SK-N-SH (cell line): ENCODE measurements at regions not wholly inside any gene's neighbourhood (a gene's known extent, or its start where the extent isn't known, plus 50 kb on each side); places are given as distances from the start of the nearest gene placed in this dataset.

ENCODE experiments used
- EP300 ChIP-seq, 2 experiments: IDR thresholded peaks; 2 replicates each; pipeline versions ENCODE4 v1.4.0 to v1.6.1; 2012; ENCODE audit warnings: borderline replicate concordance in 1 of 2, low read depth in 1 of 2, low read length in 1 of 2
- EZH2phosphoT487 ChIP-seq: fragments of 200-600 bp; sonication (generic); IDR thresholded peaks from 2 replicates; pipeline ENCODE4 v1.6.1; 2017; ENCODE audit warnings: low read depth, mixed run types, mild to moderate bottlenecking, antibody characterized with exemption, moderate library complexity, borderline replicate concordance
- FOSL2 ChIP-seq: IDR thresholded peaks from 2 replicates; pipeline ENCODE4 v1.4.0; 2012; ENCODE audit warnings: low read depth, mild to moderate bottlenecking, moderate library complexity, borderline replicate concordance
- GATA2 ChIP-seq: sonication (generic); formaldehyde crosslinking; IDR thresholded peaks from 2 replicates; pipeline ENCODE4 v1.5.0; 2020; ENCODE audit warnings: mild to moderate bottlenecking, missing genetic modification reagents
- NRF1 ChIP-seq: IDR thresholded peaks from 2 replicates; pipeline ENCODE4 v1.6.1; 2012; ENCODE audit warnings: low read depth, mild to moderate bottlenecking, low read length
- POLR2AphosphoS5 ChIP-seq: IDR thresholded peaks from 2 replicates; pipeline ENCODE4 v1.6.1; 2012; ENCODE audit warnings: low read depth, low read length
- RAD21 ChIP-seq: IDR thresholded peaks from 2 replicates; pipeline ENCODE4 v1.6.1; 2012; ENCODE audit warnings: mild to moderate bottlenecking, low read length
- SIN3A ChIP-seq: IDR thresholded peaks from 2 replicates; pipeline ENCODE4 v1.6.1; 2012; ENCODE audit warnings: low read depth, mild to moderate bottlenecking, low read length, moderate library complexity, borderline replicate concordance
- YY1 ChIP-seq: IDR thresholded peaks from 2 replicates; pipeline ENCODE4 v1.4.0; 2012; ENCODE audit warnings: low read depth, mild to moderate bottlenecking
- TF ChIP-seq, protein P1 (sequence below): IDR thresholded peaks from 2 replicates; pipeline ENCODE4 v1.4.0; 2012; ENCODE audit warnings: low read depth, borderline replicate concordance
- TF ChIP-seq, protein P2 (sequence below): fragments of 200-600 bp; sonication (generic); IDR thresholded peaks from 2 replicates; pipeline ENCODE4 v1.6.1; 2017; ENCODE audit warnings: antibody characterized with exemption, mild to moderate bottlenecking, moderate library complexity
- TF ChIP-seq, protein P3 (sequence below): IDR thresholded peaks from 2 replicates; pipeline ENCODE4 v1.6.1; 2012; ENCODE audit warnings: mild to moderate bottlenecking, low read depth, low read length, moderate library complexity
- TF ChIP-seq, protein P4 (sequence below): IDR thresholded peaks from 2 replicates; pipeline ENCODE4 v1.4.0; 2012; ENCODE audit warnings: low read depth
- TF ChIP-seq, protein P5 (sequence below): IDR thresholded peaks from 2 replicates; pipeline ENCODE4; 2012

DNA sequence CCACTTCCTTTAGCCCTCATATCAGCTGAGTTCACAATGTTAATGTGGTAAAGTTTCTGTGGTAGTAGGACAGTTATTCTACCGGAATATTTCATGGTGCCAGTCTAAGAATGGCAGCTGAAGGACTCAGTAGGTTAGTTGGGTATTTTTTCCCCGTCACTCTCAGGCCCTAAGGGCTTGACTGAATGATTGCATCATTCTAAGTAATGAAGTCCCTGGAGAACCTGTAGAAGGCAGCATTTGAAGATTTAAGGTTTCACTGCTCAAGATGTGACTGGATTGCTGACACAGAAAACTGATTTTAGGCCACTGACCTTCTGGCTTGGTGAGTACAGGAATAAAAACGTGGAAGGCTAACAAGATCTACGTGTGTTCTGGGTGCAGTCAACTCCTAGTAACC is 657.3 kb downstream of the PCDH19 start:
- TF ChIP-seq YY1 = no peak
- no peak for TF ChIP-seq SIN3A
- TF ChIP-seq FOSL2 = no peak
- TF ChIP-seq, protein P1, sequence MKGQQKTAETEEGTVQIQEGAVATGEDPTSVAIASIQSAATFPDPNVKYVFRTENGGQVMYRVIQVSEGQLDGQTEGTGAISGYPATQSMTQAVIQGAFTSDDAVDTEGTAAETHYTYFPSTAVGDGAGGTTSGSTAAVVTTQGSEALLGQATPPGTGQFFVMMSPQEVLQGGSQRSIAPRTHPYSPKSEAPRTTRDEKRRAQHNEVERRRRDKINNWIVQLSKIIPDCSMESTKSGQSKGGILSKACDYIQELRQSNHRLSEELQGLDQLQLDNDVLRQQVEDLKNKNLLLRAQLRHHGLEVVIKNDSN = no peak
- no peak for TF ChIP-seq RAD21
- no peak for TF ChIP-seq GATA2 (CRISPR knock-in tag)
- TF ChIP-seq POLR2AphosphoS5 = no peak
- TF ChIP-seq EP300 (IDR thresholded peaks at IDR 0.05; ENCODE audit: borderline replicate concordance in 1 of 2, low read depth in 1 of 2, low read length in 1 of 2) = no peak
- TF ChIP-seq, protein P2, sequence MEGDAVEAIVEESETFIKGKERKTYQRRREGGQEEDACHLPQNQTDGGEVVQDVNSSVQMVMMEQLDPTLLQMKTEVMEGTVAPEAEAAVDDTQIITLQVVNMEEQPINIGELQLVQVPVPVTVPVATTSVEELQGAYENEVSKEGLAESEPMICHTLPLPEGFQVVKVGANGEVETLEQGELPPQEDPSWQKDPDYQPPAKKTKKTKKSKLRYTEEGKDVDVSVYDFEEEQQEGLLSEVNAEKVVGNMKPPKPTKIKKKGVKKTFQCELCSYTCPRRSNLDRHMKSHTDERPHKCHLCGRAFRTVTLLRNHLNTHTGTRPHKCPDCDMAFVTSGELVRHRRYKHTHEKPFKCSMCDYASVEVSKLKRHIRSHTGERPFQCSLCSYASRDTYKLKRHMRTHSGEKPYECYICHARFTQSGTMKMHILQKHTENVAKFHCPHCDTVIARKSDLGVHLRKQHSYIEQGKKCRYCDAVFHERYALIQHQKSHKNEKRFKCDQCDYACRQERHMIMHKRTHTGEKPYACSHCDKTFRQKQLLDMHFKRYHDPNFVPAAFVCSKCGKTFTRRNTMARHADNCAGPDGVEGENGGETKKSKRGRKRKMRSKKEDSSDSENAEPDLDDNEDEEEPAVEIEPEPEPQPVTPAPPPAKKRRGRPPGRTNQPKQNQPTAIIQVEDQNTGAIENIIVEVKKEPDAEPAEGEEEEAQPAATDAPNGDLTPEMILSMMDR = no peak
- no peak for TF ChIP-seq NRF1
- TF ChIP-seq, protein P3, sequence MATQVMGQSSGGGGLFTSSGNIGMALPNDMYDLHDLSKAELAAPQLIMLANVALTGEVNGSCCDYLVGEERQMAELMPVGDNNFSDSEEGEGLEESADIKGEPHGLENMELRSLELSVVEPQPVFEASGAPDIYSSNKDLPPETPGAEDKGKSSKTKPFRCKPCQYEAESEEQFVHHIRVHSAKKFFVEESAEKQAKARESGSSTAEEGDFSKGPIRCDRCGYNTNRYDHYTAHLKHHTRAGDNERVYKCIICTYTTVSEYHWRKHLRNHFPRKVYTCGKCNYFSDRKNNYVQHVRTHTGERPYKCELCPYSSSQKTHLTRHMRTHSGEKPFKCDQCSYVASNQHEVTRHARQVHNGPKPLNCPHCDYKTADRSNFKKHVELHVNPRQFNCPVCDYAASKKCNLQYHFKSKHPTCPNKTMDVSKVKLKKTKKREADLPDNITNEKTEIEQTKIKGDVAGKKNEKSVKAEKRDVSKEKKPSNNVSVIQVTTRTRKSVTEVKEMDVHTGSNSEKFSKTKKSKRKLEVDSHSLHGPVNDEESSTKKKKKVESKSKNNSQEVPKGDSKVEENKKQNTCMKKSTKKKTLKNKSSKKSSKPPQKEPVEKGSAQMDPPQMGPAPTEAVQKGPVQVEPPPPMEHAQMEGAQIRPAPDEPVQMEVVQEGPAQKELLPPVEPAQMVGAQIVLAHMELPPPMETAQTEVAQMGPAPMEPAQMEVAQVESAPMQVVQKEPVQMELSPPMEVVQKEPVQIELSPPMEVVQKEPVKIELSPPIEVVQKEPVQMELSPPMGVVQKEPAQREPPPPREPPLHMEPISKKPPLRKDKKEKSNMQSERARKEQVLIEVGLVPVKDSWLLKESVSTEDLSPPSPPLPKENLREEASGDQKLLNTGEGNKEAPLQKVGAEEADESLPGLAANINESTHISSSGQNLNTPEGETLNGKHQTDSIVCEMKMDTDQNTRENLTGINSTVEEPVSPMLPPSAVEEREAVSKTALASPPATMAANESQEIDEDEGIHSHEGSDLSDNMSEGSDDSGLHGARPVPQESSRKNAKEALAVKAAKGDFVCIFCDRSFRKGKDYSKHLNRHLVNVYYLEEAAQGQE = no peak
- TF ChIP-seq, protein P4, sequence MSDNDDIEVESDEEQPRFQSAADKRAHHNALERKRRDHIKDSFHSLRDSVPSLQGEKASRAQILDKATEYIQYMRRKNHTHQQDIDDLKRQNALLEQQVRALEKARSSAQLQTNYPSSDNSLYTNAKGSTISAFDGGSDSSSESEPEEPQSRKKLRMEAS = no peak
- TF ChIP-seq, protein P5, sequence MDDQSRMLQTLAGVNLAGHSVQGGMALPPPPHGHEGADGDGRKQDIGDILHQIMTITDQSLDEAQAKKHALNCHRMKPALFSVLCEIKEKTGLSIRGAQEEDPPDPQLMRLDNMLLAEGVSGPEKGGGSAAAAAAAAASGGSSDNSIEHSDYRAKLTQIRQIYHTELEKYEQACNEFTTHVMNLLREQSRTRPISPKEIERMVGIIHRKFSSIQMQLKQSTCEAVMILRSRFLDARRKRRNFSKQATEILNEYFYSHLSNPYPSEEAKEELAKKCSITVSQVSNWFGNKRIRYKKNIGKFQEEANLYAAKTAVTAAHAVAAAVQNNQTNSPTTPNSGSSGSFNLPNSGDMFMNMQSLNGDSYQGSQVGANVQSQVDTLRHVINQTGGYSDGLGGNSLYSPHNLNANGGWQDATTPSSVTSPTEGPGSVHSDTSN = no peak
- TF ChIP-seq EZH2phosphoT487 = no peak
